ENCODE measurements at regions not wholly inside any gene's neighbourhood (a gene's known extent, or its start where the extent isn't known, plus 50 kb on each side); places are given as distances from the start of the nearest gene placed in this dataset.
"Not testable (repeated sequence)": the region's sequence is repeated elsewhere in the genome, so short reads cannot be mapped to it uniquely, and the experiment has no call there.

DNA sequence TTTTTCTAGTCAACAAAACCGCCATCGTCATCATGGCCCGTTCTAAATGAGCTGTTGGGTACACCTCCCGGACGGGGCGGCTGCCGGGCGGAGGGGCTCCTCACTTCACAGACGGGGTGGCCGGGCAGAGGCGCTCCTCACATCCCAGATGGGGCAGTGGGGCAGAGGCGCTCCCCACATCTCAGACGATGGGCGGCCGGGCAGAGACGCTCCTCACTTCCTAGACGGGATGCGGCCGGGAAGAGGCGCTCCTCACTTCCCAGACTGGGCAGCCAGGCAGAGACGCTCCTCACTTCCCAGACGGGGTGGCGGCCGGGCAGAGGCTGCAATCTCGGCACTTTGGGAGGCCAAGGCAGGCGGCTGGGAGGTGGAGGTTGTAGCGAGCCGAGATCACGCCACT, 250.7 kb upstream of the CNTN5 start:
- H3K27me3 Mint-ChIP-seq; H3K36me3 Mint-ChIP-seq (ENCODE audit: low read depth); H3K27ac Mint-ChIP-seq; H3K4me1 Mint-ChIP-seq (ENCODE audit: low read depth); H3K4me3 Mint-ChIP-seq: not testable (repeated sequence)
- peaks cover 15% of the 10 kb centered on the region for H3K9me3 Mint-ChIP-seq

DNA sequence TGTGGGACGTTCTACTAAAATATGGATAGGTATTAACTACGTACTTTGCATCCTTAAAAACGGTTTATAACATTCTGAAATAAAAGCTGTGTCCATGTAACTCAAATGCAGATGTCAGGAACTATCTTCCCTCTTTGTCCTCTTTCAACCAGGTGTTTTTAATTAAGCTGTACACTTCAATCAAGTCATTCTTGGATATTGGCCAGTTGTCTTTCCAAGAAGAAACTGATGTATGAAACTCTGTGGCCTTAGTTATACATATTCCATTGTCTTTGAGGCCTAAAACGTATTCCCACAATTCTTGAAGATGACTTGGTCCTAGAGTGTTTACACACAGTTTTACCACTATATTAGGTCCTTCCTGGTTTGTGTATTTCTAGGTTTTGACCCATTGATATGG, 249.0 kb upstream of the CNTN5 start:
- no peak overlapping the region for H3K4me3 Mint-ChIP-seq

DNA sequence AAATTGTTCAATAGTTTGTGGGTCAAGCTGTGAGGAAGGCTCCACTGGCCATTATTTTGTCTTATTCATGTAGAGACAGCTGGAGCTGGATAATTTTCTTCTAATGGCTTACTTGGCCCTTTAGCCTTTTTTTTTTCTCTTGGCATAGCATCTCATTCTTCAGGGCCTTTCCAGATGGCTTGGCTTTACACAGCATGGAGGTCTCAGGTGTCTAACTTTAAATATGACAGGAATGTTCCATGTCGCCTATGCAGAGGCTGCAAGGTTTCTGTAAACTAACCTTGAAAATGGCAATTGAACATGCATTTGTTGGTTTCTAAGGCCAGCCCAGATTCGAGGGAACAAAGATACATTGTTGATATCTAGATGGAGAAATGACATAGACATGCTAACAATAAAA, 247.9 kb upstream of the CNTN5 start:
- Mint-ChIP-seq H3K4me3 (no peak overlapping the region), H3K27ac (no peak overlapping the region), H3K9me3 (peaks cover 14% of the 10 kb centered on the region), H3K27me3 (no peaks in the 10 kb centered on the region), H3K4me1 (ENCODE audit: low read depth) (no peaks in the 10 kb centered on the region), H3K36me3 (ENCODE audit: low read depth) (no peaks in the 10 kb centered on the region)

More for the DNA sequence above, 249.0 kb upstream of the CNTN5 start:
- Mint-ChIP-seq H3K4me1 (ENCODE audit: low read depth) (no peaks in the 10 kb centered on the region), H3K36me3 (ENCODE audit: low read depth) (no peaks in the 10 kb centered on the region), H3K27ac (no peak overlapping the region), H3K27me3 (no peaks in the 10 kb centered on the region), H3K9me3 (peaks cover 18% of the 10 kb centered on the region)

DNA sequence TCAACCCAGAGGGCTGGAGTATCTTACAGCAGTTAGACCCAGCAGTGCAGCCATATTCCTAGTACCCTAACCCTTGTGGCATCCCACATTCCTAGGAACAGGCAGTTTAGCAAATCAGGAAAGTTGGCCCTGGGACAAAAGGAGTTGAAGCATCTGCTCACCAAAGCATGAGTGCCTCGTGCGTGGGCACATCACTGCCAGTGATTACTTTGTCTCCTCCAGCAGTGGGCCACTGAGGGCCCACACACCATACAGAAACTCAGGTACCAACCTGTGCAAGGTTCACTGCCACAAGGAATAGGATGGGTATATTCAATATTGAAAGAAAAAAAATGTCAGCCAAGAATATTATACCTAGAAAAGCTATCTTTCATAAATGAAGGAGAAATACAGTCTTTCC, 227.5 kb upstream of the CNTN5 start:
- Mint-ChIP-seq H3K9me3 (peaks cover 3% of the 10 kb centered on the region), H3K4me3 (no peak overlapping the region), H3K4me1 (ENCODE audit: low read depth) (no peaks in the 10 kb centered on the region), H3K27me3 (no peaks in the 10 kb centered on the region), H3K27ac (no peak overlapping the region), H3K36me3 (ENCODE audit: low read depth) (no peaks in the 10 kb centered on the region)

DNA sequence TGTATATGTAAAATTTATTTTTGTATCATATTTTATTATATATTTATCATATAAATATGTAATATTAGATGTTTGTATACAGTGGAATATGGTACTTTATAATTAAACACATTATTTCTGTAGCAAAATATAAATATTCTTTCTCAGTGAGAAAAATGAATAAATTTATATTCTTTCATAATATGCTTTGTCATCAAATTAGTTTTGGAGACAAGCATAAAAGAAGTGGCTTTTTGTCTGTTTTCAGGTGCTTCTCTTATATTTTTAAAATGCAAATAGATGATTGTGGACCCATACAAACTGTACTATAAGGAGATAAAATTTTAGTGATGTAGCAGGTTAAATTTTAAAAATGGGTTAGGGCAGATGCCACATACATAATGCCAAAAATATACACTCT, 222.4 kb upstream of the CNTN5 start:
- no peak overlapping the region for H3K4me3 Mint-ChIP-seq
- no peaks in the 10 kb centered on the region for H3K4me1 Mint-ChIP-seq (ENCODE audit: low read depth)
- no peaks in the 10 kb centered on the region for H3K36me3 Mint-ChIP-seq (ENCODE audit: low read depth)
- no peak overlapping the region for H3K27ac Mint-ChIP-seq
- H3K27me3 Mint-ChIP-seq, result no peaks in the 10 kb centered on the region
- H3K9me3 Mint-ChIP-seq, result no peaks in the 10 kb centered on the region

DNA sequence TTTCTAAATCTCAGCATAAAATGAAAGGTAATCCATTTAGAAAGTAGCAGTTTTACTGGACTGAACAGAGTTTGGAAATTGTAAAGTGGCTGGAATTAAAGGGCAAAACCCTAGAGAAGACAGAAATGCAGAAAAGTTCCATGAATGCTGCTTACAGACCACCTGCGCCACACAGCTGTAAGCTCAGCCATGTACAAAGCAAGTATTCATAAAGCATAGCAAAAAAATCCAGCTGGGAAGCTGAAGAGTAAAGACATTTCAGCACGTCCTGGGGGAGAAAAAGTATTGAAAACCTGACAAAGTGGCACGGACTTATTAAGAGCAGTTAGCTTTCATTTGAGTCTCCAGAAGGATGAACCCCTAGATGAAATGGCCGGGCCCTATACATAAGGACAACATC, 220.1 kb upstream of the CNTN5 start:
- H3K9me3 Mint-ChIP-seq, result no peaks in the 10 kb centered on the region
- H3K4me3 Mint-ChIP-seq, result no peak overlapping the region
- no peaks in the 10 kb centered on the region for H3K27me3 Mint-ChIP-seq
- no peak overlapping the region for H3K27ac Mint-ChIP-seq
- H3K4me1 Mint-ChIP-seq (ENCODE audit: low read depth), result no peaks in the 10 kb centered on the region
- H3K36me3 Mint-ChIP-seq (ENCODE audit: low read depth), result no peaks in the 10 kb centered on the region

DNA sequence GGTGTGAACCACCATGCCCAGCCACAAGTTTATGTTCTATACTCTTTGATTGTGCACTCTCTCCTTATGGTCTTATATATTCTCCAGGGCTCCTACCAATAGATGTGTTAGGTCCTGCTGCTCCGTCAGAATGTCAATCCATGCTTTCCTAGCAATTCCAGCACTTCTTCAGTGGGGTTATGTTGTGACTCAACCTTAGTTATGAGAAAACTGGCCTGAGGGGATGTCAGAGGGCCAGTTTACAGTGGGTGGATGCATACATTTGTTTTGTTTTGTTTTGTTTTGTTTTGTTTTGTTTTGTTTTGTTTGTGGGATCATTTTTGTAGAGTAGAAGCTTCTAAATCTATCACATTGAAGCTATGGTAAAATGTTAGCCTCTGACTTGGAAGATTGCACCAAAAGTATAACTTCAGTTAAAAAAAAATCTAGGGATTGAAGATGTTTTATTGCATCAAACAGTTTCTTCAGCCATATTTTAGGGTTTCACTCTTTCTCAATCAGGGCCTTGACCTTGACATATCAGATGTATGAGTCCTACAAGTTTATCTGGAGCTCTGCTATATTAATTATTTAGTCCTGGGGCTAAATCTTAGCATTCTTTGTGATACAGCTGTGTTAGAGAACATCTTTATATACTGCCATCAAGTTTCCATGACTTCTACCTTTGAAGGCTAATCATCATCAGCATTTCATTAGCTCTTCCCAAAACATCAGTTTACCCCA, 191.6 kb upstream of the CNTN5 start:
- no peaks in the 10 kb centered on the region for H3K36me3 Mint-ChIP-seq (ENCODE audit: low read depth)
- H3K27ac Mint-ChIP-seq, result no peak overlapping the region
- H3K4me3 Mint-ChIP-seq, result no peak overlapping the region
- no peaks in the 10 kb centered on the region for H3K27me3 Mint-ChIP-seq
- no peaks in the 10 kb centered on the region for H3K4me1 Mint-ChIP-seq (ENCODE audit: low read depth)
- peaks cover 18% of the 10 kb centered on the region for H3K9me3 Mint-ChIP-seq

DNA sequence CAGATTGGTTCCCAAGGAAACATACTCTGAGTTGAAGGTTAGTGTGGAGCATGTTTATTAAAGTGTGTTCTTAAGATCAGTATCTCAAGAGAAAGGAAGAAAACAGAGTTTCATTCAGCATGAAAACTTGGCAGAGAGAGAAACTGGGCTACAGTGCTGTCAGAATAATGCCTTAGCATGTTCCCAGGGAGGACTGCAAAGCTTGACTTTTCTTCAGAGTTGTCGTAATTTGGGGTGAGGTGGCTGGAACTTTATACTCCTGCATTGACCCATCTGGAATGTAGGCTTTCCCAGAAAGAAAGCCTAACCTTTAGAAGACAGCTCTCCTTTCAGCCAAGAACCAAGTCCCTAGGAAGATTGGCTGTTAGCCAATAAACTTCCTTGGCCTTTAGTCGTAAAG, 190.8 kb upstream of the CNTN5 start:
- Mint-ChIP-seq H3K36me3 (ENCODE audit: low read depth) (no peaks in the 10 kb centered on the region), H3K4me1 (ENCODE audit: low read depth) (no peaks in the 10 kb centered on the region), H3K4me3 (no peak overlapping the region), H3K27me3 (no peaks in the 10 kb centered on the region), H3K9me3 (peaks cover 22% of the 10 kb centered on the region), H3K27ac (no peak overlapping the region)

DNA sequence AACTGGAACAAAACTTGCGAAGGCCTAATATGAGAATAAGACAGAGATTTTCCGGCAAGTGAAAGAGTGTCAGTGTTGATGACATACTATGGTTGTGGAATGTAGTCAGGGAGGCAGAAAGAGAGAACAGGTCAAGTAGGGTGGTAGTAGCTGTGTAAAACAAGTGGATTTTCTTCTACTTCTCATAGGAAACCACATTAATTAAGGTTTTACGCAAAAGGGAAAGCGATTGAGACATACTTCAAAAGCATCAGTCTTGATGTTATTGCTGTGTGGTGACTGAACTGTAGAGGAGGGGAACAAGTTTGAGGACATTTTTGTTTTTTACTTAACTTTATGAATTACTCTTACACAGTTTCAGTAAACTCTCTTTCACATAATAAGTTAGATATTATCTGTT, 186.0 kb upstream of the CNTN5 start:
- Mint-ChIP-seq H3K4me3 (no peak overlapping the region), H3K27ac (no peak overlapping the region), H3K4me1 (ENCODE audit: low read depth) (no peaks in the 10 kb centered on the region), H3K9me3 (peaks cover 12% of the 10 kb centered on the region), H3K36me3 (ENCODE audit: low read depth) (no peaks in the 10 kb centered on the region), H3K27me3 (no peaks in the 10 kb centered on the region)

DNA sequence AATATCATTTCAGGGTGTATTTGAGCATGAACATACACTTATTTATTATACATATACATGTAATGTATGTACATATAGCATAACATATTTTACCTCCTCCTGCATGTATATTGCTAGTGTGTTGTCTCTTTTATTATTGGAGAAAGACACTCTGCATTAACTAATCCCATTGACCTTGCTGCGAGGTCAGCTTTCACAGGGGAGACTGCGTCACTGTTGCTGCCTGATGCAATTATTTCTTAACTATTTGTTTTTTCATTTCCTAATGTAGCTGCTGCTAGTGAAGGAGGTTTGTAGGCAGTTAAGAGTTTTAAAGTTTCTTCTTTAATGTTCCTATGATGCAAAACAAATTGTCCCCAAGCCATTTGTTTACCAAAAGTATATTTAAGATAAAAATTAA, 185.4 kb upstream of the CNTN5 start:
- no peaks in the 10 kb centered on the region for H3K4me1 Mint-ChIP-seq (ENCODE audit: low read depth)
- no peak overlapping the region for H3K4me3 Mint-ChIP-seq
- H3K36me3 Mint-ChIP-seq (ENCODE audit: low read depth), result no peaks in the 10 kb centered on the region
- H3K27ac Mint-ChIP-seq, result no peak overlapping the region
- peaks cover 10% of the 10 kb centered on the region for H3K9me3 Mint-ChIP-seq
- H3K27me3 Mint-ChIP-seq, result no peaks in the 10 kb centered on the region

DNA sequence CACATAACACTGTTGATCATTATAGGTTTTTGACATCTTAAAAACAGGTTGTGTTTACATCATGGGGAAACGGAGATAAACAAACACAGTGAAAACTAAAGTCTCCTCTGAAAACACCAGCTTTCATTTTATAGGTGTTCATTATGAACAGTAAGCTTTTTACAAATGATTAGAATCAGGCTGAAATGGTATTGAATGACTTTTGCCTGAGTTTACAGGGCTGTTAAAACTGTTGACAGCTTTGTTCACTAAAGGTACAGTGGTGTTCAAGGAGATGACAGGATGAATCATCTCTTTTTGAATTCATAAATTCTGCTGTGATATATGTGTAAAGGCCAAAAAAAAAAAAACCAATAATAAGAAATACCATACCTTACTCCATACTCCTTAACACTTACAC, 184.6 kb upstream of the CNTN5 start:
- Mint-ChIP-seq H3K27me3 (no peaks in the 10 kb centered on the region), H3K4me1 (ENCODE audit: low read depth) (no peaks in the 10 kb centered on the region), H3K9me3 (peaks cover 7% of the 10 kb centered on the region), H3K36me3 (ENCODE audit: low read depth) (no peaks in the 10 kb centered on the region), H3K4me3 (no peak overlapping the region), H3K27ac (no peak overlapping the region)

DNA sequence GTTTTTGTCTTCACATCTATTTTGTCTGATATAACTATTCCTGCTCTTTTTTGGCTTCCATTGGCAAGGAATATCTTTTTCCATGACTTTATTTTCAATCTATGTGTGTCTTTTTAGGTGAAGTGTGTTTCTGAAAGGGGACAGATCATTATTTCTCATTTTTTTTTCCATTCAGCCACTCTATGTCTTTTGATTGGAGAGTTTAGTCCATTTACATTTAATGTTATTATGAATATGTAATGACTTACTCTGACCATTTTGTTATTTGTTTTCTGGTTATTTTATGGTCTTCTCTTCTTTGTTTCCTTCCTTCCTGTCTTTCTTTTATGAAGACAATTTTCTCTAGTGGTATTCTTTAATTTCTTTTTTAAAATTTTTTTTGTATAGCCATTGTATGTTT, 178.6 kb upstream of the CNTN5 start:
- no peak overlapping the region for H3K27ac Mint-ChIP-seq
- no peak overlapping the region for H3K4me3 Mint-ChIP-seq
- no peaks in the 10 kb centered on the region for H3K27me3 Mint-ChIP-seq
- H3K36me3 Mint-ChIP-seq (ENCODE audit: low read depth), result no peaks in the 10 kb centered on the region
- peaks cover 17% of the 10 kb centered on the region for H3K9me3 Mint-ChIP-seq
- no peaks in the 10 kb centered on the region for H3K4me1 Mint-ChIP-seq (ENCODE audit: low read depth)

DNA sequence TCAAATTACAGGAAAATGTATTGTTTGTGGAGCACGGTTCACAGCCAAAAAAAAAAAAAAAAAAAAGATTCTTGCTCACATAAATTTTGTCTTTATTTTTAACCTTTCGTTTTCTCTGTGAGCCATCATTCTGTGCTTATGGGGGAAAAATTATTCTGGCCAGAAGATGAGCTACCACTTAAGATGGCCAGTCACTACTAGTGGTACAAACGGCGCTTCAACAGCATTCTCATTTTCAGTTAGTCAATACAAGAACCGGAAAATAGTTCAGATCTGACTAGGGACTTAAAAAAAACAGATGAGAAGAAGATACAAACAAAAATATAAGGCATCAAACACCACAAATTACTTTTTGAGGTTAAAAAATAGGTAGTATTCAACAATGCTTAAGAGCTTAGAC, 158.6 kb upstream of the CNTN5 start:
- no peak overlapping the region for H3K27ac Mint-ChIP-seq
- H3K36me3 Mint-ChIP-seq (ENCODE audit: low read depth), result no peaks in the 10 kb centered on the region
- no peaks in the 10 kb centered on the region for H3K27me3 Mint-ChIP-seq
- peaks cover 23% of the 10 kb centered on the region for H3K9me3 Mint-ChIP-seq
- H3K4me1 Mint-ChIP-seq (ENCODE audit: low read depth), result no peaks in the 10 kb centered on the region
- H3K4me3 Mint-ChIP-seq, result no peak overlapping the region

DNA sequence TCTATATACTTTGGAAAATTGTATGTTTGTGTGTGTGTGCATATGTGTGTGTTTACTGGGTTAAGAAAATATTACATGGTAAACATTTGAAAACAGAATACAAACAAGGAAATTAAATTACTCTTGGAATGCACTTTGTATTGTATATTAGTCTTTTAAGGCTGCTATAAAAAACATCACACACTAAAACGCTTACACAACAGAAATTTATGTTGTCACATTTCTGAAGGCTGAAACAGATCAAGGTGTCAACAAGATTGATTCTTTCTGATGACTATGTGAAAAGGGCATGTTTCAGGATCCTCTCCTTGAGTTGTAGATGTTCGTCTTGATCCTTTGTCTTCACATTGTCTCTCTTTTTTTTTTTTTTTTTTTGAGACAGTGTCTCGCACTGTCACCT, 149.1 kb upstream of the CNTN5 start:
- no peaks in the 10 kb centered on the region for H3K36me3 Mint-ChIP-seq (ENCODE audit: low read depth)
- peaks cover 15% of the 10 kb centered on the region for H3K9me3 Mint-ChIP-seq
- H3K27me3 Mint-ChIP-seq, result no peaks in the 10 kb centered on the region
- H3K4me1 Mint-ChIP-seq (ENCODE audit: low read depth), result no peaks in the 10 kb centered on the region
- no peak overlapping the region for H3K4me3 Mint-ChIP-seq
- H3K27ac Mint-ChIP-seq, result no peak overlapping the region

DNA sequence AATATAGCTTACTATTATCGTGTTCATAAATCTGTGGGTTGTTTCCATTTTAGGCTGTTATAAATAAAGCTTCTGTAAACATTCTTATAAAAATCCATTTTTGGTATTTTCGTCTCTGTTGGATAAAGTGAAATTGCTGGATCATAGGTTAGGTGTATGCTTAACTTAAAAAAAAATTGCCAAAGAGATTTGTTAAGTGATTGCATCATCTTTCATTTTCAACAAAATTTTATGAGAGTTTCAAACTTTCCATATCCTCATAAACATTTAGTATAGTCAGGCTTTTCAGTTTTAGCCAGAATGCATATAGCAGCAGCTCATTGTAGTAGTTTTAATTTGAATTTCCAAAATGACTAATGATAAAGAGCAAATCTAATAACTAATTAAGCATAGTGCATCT, 146.7 kb upstream of the CNTN5 start:
- H3K9me3 Mint-ChIP-seq, result peaks cover 7% of the 10 kb centered on the region
- H3K4me3 Mint-ChIP-seq, result no peak overlapping the region
- no peaks in the 10 kb centered on the region for H3K4me1 Mint-ChIP-seq (ENCODE audit: low read depth)
- no peaks in the 10 kb centered on the region for H3K27me3 Mint-ChIP-seq
- no peaks in the 10 kb centered on the region for H3K36me3 Mint-ChIP-seq (ENCODE audit: low read depth)
- no peak overlapping the region for H3K27ac Mint-ChIP-seq

DNA sequence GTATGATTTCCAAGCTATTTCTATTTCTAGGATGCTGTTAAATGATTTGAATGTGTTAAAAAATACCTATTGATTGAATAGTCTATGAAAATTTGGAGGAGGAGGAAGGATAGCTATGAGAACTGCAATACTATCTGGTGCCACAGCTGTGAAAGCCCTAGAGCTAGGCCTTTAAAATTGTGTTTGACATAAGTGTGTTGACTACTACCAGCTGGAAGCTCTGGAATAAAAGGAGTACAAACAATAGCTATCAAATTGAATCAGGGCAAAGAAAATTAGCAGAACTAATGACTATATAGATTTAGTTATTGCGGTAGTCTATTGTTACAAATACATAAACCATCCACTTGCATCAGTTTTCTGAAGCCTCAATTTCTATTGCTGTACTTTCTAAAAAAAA, 124.8 kb upstream of the CNTN5 start:
- Mint-ChIP-seq H3K27me3 (no peaks in the 10 kb centered on the region), H3K4me1 (ENCODE audit: low read depth) (no peaks in the 10 kb centered on the region), H3K4me3 (no peak overlapping the region), H3K27ac (no peak overlapping the region), H3K36me3 (ENCODE audit: low read depth) (no peaks in the 10 kb centered on the region), H3K9me3 (peaks cover 9% of the 10 kb centered on the region)
